ENCODE measurements at regions not wholly inside any gene's neighbourhood (a gene's known extent, or its start where the extent isn't known, plus 50 kb on each side); places are given as distances from the start of the nearest gene placed in this dataset.

- TF ChIP-seq POLR2AphosphoS5 (IDR thresholded peaks at IDR 0.05; ENCODE audit: low read depth, low read length) (no peak), FOXP2 (optimal IDR thresholded peaks at IDR 0.05; ENCODE audit: borderline replicate concordance, extremely low read depth, extremely low read length, insufficient read depth) (no peak), SIN3A (IDR thresholded peaks at IDR 0.05; ENCODE audit: borderline replicate concordance, insufficient read depth, low read length) (no peak), TAF1 (IDR thresholded peaks at IDR 0.05; ENCODE audit: borderline replicate concordance, insufficient read depth, low read length) (no peak)
- TF ChIP-seq, protein P1, sequence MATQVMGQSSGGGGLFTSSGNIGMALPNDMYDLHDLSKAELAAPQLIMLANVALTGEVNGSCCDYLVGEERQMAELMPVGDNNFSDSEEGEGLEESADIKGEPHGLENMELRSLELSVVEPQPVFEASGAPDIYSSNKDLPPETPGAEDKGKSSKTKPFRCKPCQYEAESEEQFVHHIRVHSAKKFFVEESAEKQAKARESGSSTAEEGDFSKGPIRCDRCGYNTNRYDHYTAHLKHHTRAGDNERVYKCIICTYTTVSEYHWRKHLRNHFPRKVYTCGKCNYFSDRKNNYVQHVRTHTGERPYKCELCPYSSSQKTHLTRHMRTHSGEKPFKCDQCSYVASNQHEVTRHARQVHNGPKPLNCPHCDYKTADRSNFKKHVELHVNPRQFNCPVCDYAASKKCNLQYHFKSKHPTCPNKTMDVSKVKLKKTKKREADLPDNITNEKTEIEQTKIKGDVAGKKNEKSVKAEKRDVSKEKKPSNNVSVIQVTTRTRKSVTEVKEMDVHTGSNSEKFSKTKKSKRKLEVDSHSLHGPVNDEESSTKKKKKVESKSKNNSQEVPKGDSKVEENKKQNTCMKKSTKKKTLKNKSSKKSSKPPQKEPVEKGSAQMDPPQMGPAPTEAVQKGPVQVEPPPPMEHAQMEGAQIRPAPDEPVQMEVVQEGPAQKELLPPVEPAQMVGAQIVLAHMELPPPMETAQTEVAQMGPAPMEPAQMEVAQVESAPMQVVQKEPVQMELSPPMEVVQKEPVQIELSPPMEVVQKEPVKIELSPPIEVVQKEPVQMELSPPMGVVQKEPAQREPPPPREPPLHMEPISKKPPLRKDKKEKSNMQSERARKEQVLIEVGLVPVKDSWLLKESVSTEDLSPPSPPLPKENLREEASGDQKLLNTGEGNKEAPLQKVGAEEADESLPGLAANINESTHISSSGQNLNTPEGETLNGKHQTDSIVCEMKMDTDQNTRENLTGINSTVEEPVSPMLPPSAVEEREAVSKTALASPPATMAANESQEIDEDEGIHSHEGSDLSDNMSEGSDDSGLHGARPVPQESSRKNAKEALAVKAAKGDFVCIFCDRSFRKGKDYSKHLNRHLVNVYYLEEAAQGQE (IDR thresholded peaks at IDR 0.05; ENCODE audit: insufficient read depth in 1 of 2, low read depth in 2 of 2, low read length in 2 of 2) = no peak
Observed at GRCh38 chr12:45565590-45565989, 163.9 kb upstream of the ARID2 start.

DNA sequence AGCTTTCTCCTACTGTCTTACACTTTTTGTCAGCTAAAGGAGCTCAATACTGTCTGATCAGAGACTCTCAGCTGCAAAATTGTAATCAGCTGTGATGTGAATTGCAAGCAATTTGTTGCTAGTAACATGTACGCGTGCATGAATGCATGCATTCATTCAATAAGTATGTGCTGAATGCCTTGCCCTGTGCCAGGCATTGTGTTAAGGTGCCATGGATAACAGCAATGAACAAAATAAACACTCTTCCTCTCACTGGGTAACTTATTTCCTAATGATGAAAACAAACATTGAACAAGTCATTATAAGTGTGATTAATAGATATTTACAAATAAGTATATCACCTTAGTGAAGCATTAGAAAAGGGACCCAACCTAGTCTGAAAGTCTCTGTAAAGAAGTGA is 163.2 kb upstream of the ARID2 start:
- TF ChIP-seq FOXP2 (optimal IDR thresholded peaks at IDR 0.05; ENCODE audit: borderline replicate concordance, extremely low read depth, extremely low read length, insufficient read depth) (no peak), POLR2AphosphoS5 (IDR thresholded peaks at IDR 0.05; ENCODE audit: low read depth, low read length) (no peak), SIN3A (IDR thresholded peaks at IDR 0.05; ENCODE audit: borderline replicate concordance, insufficient read depth, low read length) (no peak), TAF1 (IDR thresholded peaks at IDR 0.05; ENCODE audit: borderline replicate concordance, insufficient read depth, low read length) (no peak)
- TF ChIP-seq, protein P1 (IDR thresholded peaks at IDR 0.05; ENCODE audit: insufficient read depth in 1 of 2, low read depth in 2 of 2, low read length in 2 of 2) = no peak

- TF ChIP-seq, protein P1 (IDR thresholded peaks at IDR 0.05; ENCODE audit: insufficient read depth in 1 of 2, low read depth in 2 of 2, low read length in 2 of 2) = no peak
- no peak for TF ChIP-seq FOXP2 (optimal IDR thresholded peaks at IDR 0.05; ENCODE audit: borderline replicate concordance, extremely low read depth, extremely low read length, insufficient read depth)
- TF ChIP-seq POLR2AphosphoS5 (IDR thresholded peaks at IDR 0.05; ENCODE audit: low read depth, low read length) = no peak
- TF ChIP-seq SIN3A (IDR thresholded peaks at IDR 0.05; ENCODE audit: borderline replicate concordance, insufficient read depth, low read length) = no peak
- no peak for TF ChIP-seq TAF1 (IDR thresholded peaks at IDR 0.05; ENCODE audit: borderline replicate concordance, insufficient read depth, low read length)
Observed at GRCh38 chr12:45568808-45569207, 160.7 kb upstream of the ARID2 start.

DNA sequence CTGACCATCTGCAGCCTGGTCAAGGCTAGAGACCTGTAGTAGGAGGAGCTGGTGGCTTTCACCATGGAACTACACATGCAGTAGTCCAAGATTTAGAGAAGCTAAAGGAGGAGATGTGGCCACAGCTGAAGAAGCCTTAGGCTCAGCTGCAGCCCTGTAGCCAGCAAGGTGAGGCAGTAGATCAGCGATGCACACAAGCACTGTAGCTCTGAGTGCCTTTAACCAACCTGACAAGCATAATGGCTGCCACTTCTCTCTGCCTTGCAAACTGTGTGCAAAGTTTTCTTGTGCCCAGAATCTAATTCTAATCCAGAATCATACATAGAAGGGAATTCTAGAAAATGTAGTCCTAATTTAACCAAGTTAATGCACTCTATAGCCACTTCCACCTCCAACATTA is 159.0 kb upstream of the ARID2 start:
- TF ChIP-seq FOXP2 (optimal IDR thresholded peaks at IDR 0.05; ENCODE audit: borderline replicate concordance, extremely low read depth, extremely low read length, insufficient read depth) (no peak), TAF1 (IDR thresholded peaks at IDR 0.05; ENCODE audit: borderline replicate concordance, insufficient read depth, low read length) (no peak), SIN3A (IDR thresholded peaks at IDR 0.05; ENCODE audit: borderline replicate concordance, insufficient read depth, low read length) (no peak), POLR2AphosphoS5 (IDR thresholded peaks at IDR 0.05; ENCODE audit: low read depth, low read length) (no peak)
- TF ChIP-seq, protein P1 (IDR thresholded peaks at IDR 0.05; ENCODE audit: insufficient read depth in 1 of 2, low read depth in 2 of 2, low read length in 2 of 2) = no peak

GRCh38 chr12:45572114-45572513 is 157.4 kb upstream of the ARID2 start:
- TF ChIP-seq SIN3A (IDR thresholded peaks at IDR 0.05; ENCODE audit: borderline replicate concordance, insufficient read depth, low read length) (no peak), TAF1 (IDR thresholded peaks at IDR 0.05; ENCODE audit: borderline replicate concordance, insufficient read depth, low read length) (no peak), FOXP2 (optimal IDR thresholded peaks at IDR 0.05; ENCODE audit: borderline replicate concordance, extremely low read depth, extremely low read length, insufficient read depth) (no peak), POLR2AphosphoS5 (IDR thresholded peaks at IDR 0.05; ENCODE audit: low read depth, low read length) (no peak)
- TF ChIP-seq, protein P1 (IDR thresholded peaks at IDR 0.05; ENCODE audit: insufficient read depth in 1 of 2, low read depth in 2 of 2, low read length in 2 of 2) = no peak

Data from PFSK-1 (cell line).